ENCODE measurements at regions not wholly inside any gene's neighbourhood (a gene's known extent, or its start where the extent isn't known, plus 50 kb on each side); places are given as distances from the start of the nearest gene placed in this dataset.

- Mint-ChIP-seq H3K9me3 (peaks cover 0 to 4% (median 0%) of the 10 kb centered on the region in 11 donors), H3K27me3 (peaks cover 0 to 30% (median 14%) of the 10 kb centered on the region in 5 donors), H3K27ac (no peak overlapping the region), H3K4me3 (no peak overlapping the region), H3K4me1 (peaks cover 0 to 7% (median 0%) of the 10 kb centered on the region in 7 donors), H3K36me3 (no peaks in the 10 kb centered on the region)
- no peaks in the 10 kb centered on the region for H3K27me3 ChIP-seq (ENCODE audit: control insufficient read depth in 2 of 2, insufficient read depth in 2 of 2, low read length in 2 of 2)
- ChIA-PET CTCF (interaction anchor here (0.5 kb wide), 1 partner anchor 279 kb away, joined by 3 read pairs; no protein-coding TSS in a partner anchor), POLR2A (no interaction called here)
- no peak for DNase-seq
- intact Hi-C loops (cut with micrococcal nuclease) = no loop called here
- H3K36me3 ChIP-seq (ENCODE audit: control insufficient read depth in 2 of 3, insufficient read depth in 3 of 3, low read length in 3 of 3) = no peaks in the 10 kb centered on the region
- no peaks in the 10 kb centered on the region for H3K4me1 ChIP-seq (ENCODE audit: control insufficient read depth in 2 of 2, insufficient read depth in 2 of 2, low read length in 2 of 2)
- ATAC-seq = no peak
- H3K9me3 ChIP-seq (ENCODE audit: control insufficient read depth in 2 of 3, low read length in 3 of 3) = no peaks in the 10 kb centered on the region
- H3K27ac ChIP-seq (ENCODE audit: low read depth, low read length) = no peak overlapping the region
- H3K4me3 ChIP-seq (ENCODE audit: low read length) = no peak overlapping the region
Observed at GRCh38 chr20:50311308-50312001, 120.8 kb downstream of the CEBPB start.

DNA sequence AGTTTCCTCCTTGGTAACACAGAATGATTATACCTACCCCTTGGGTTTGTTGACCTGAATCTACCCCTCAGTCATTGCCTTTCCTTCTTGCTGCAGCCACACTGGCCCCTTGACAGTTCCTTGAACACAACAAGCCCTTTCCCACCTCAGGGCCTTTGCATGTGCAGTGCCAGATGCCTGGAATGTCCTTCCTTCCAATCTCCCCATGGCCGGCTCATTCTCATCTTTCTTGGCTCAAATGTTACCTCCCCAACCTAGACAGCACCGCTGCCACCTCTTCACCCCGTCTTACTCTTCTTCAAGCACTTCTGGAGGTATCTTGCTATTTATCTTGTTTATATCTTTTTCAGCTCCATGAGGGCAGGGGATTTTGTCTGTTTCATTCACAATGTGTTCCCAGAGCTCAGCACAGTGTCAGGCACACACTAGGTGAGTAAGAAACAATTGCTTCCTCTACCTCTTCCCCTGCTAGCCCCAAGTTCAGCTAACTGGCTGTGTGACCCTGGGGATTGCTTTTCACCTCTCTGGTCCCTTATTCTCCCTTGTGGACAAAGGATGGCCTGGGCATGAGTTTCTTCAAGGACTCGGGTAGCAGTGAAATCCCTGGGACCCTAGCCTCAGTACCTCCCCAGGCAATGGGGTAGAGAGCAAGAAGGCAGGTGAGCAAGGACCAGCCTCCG, 121.5 kb downstream of the CEBPB start:
- Histone ChIP-seq H3K27me3 (ENCODE audit: control insufficient read depth in 2 of 2, insufficient read depth in 2 of 2, low read length in 2 of 2) (no peaks in the 10 kb centered on the region), H3K27ac (ENCODE audit: low read depth, low read length) (no peak overlapping the region), H3K4me1 (ENCODE audit: control insufficient read depth in 2 of 2, insufficient read depth in 2 of 2, low read length in 2 of 2) (no peaks in the 10 kb centered on the region), H3K4me3 (ENCODE audit: low read length) (no peak overlapping the region), H3K9me3 (ENCODE audit: control insufficient read depth in 2 of 3, low read length in 3 of 3) (no peaks in the 10 kb centered on the region), H3K36me3 (ENCODE audit: control insufficient read depth in 2 of 3, insufficient read depth in 3 of 3, low read length in 3 of 3) (no peaks in the 10 kb centered on the region)
- intact Hi-C loops (cut with micrococcal nuclease) = no loop called here
- Mint-ChIP-seq H3K4me1 (peaks cover 0 to 7% (median 0%) of the 10 kb centered on the region in 7 donors), H3K27ac (no peak overlapping the region), H3K36me3 (no peaks in the 10 kb centered on the region), H3K27me3 (peaks cover 0 to 33% (median 17%) of the 10 kb centered on the region in 5 donors), H3K9me3 (peaks cover 0 to 4% (median 0%) of the 10 kb centered on the region in 11 donors), H3K4me3 (no peak overlapping the region)
- no peak for ATAC-seq
- POLR2A ChIA-PET = no interaction called here
- no peak for DNase-seq
- CTCF ChIA-PET = no interaction called here

GRCh38 chr20:50312682-50313521, 122.3 kb downstream of the CEBPB start:
- Histone ChIP-seq H3K9me3 (ENCODE audit: control insufficient read depth in 2 of 3, low read length in 3 of 3) (no peaks in the 10 kb centered on the region), H3K36me3 (ENCODE audit: control insufficient read depth in 2 of 3, insufficient read depth in 3 of 3, low read length in 3 of 3) (no peaks in the 10 kb centered on the region), H3K27ac (ENCODE audit: low read depth, low read length) (no peak overlapping the region), H3K4me3 (ENCODE audit: low read length) (no peak overlapping the region), H3K4me1 (ENCODE audit: control insufficient read depth in 2 of 2, insufficient read depth in 2 of 2, low read length in 2 of 2) (no peaks in the 10 kb centered on the region), H3K27me3 (ENCODE audit: control insufficient read depth in 2 of 2, insufficient read depth in 2 of 2, low read length in 2 of 2) (no peaks in the 10 kb centered on the region)
- intact Hi-C loops (cut with micrococcal nuclease) = no loop called here
- Mint-ChIP-seq H3K4me3 (no peak overlapping the region), H3K27ac (no peak overlapping the region), H3K4me1 (peaks cover 0 to 12% (median 0%) of the 10 kb centered on the region in 7 donors), H3K9me3 (peaks cover 0 to 4% (median 0%) of the 10 kb centered on the region in 11 donors), H3K27me3 (peaks cover 0 to 37% (median 17%) of the 10 kb centered on the region in 5 donors), H3K36me3 (no peaks in the 10 kb centered on the region)
- DNase-seq (no peak), ATAC-seq (no peak)
- ChIA-PET CTCF (no interaction called here), POLR2A (no interaction called here)

- H3K27me3 Mint-ChIP-seq = peaks cover 0 to 41% (median 17%) of the 10 kb centered on the region in 5 donors
- no peak for ATAC-seq
- no peak overlapping the region for H3K4me3 Mint-ChIP-seq
Observed at GRCh38 chr20:50313522-50313820, 122.8 kb downstream of the CEBPB start.

GRCh38 chr20:50313827-50314677, 123.4 kb downstream of the CEBPB start:
- CTCF ChIA-PET = interaction anchor here (0.5 kb wide), 1 partner anchor 259 kb away, joined by 3 read pairs; no protein-coding TSS in a partner anchor

More at GRCh38 chr20:50313522-50313820, 122.8 kb downstream of the CEBPB start:
- Histone ChIP-seq H3K4me1 (ENCODE audit: control insufficient read depth in 2 of 2, insufficient read depth in 2 of 2, low read length in 2 of 2) (no peaks in the 10 kb centered on the region), H3K4me3 (ENCODE audit: low read length) (no peak overlapping the region), H3K27ac (ENCODE audit: low read depth, low read length) (no peak overlapping the region), H3K36me3 (ENCODE audit: control insufficient read depth in 2 of 3, insufficient read depth in 3 of 3, low read length in 3 of 3) (no peaks in the 10 kb centered on the region), H3K9me3 (ENCODE audit: control insufficient read depth in 2 of 3, low read length in 3 of 3) (no peaks in the 10 kb centered on the region), H3K27me3 (ENCODE audit: control insufficient read depth in 2 of 2, insufficient read depth in 2 of 2, low read length in 2 of 2) (no peaks in the 10 kb centered on the region)
- intact Hi-C loops (cut with micrococcal nuclease) = no loop called here
- ChIA-PET POLR2A (no interaction called here), CTCF (no interaction called here)
- no peak overlapping the region for H3K27ac Mint-ChIP-seq
- no peak for DNase-seq
- no peaks in the 10 kb centered on the region for H3K36me3 Mint-ChIP-seq
- H3K9me3 Mint-ChIP-seq = peaks cover 0 to 4% (median 0%) of the 10 kb centered on the region in 11 donors
- peaks cover 0 to 10% (median 0%) of the 10 kb centered on the region in 7 donors for H3K4me1 Mint-ChIP-seq

DNA sequence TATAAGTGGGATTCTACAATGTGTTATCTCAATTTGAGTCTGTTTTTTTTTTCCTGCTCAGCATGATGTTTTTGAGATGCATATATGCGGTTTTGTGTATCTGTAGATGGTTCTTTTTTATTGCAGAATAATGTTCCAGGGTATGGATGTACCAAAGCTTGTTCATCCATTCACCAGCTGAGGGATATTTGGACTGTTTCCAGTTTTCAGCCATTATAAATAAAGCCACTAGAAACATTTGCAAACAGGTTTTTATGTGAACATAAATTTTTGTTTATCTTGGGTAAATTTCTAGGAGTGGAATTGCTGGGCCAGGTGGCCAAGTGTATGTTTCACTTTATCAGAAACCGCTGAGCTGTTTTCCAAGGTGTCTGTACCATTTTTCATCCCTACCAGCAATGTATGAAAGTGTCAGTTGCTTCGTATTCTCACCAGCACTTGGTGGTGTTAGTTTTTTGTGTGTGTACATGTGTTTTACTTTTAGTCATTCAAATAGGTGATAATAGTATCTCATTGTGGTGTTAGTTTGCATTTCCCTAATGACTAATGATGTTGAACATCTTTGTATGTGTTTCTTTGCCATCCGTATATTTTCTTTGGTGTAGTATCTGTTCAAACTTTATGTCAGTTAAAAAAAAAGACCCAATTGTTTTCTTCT, 124.2 kb downstream of the CEBPB start:
- no peak for DNase-seq
- H3K4me1 ChIP-seq (ENCODE audit: control insufficient read depth in 2 of 2, insufficient read depth in 2 of 2, low read length in 2 of 2) = no peaks in the 10 kb centered on the region
- H3K27ac ChIP-seq (ENCODE audit: low read depth, low read length) = no peak overlapping the region
- POLR2A ChIA-PET = no interaction called here
- Mint-ChIP-seq H3K27ac (no peak overlapping the region), H3K4me1 (peaks cover 0 to 10% (median 0%) of the 10 kb centered on the region in 7 donors), H3K36me3 (no peaks in the 10 kb centered on the region), H3K27me3 (peaks cover 0 to 44% (median 16%) of the 10 kb centered on the region in 5 donors), H3K4me3 (no peak overlapping the region), H3K9me3 (peaks cover 0 to 4% (median 0%) of the 10 kb centered on the region in 11 donors)
- ATAC-seq = no peak
- intact Hi-C loops (cut with micrococcal nuclease) = no loop called here
- H3K9me3 ChIP-seq (ENCODE audit: control insufficient read depth in 2 of 3, low read length in 3 of 3) = no peaks in the 10 kb centered on the region
- H3K36me3 ChIP-seq (ENCODE audit: control insufficient read depth in 2 of 3, insufficient read depth in 3 of 3, low read length in 3 of 3) = no peaks in the 10 kb centered on the region
- CTCF ChIA-PET = interaction anchor here (0.5 kb wide), 1 partner anchor 258 kb away, joined by 3 read pairs; no protein-coding TSS in a partner anchor
- no peaks in the 10 kb centered on the region for H3K27me3 ChIP-seq (ENCODE audit: control insufficient read depth in 2 of 2, insufficient read depth in 2 of 2, low read length in 2 of 2)
- H3K4me3 ChIP-seq (ENCODE audit: low read length) = no peak overlapping the region

More at GRCh38 chr20:50313827-50314677, 123.4 kb downstream of the CEBPB start:
- Histone ChIP-seq H3K36me3 (ENCODE audit: control insufficient read depth in 2 of 3, insufficient read depth in 3 of 3, low read length in 3 of 3) (no peaks in the 10 kb centered on the region), H3K27ac (ENCODE audit: low read depth, low read length) (no peak overlapping the region), H3K9me3 (ENCODE audit: control insufficient read depth in 2 of 3, low read length in 3 of 3) (no peaks in the 10 kb centered on the region), H3K4me3 (ENCODE audit: low read length) (no peak overlapping the region), H3K27me3 (ENCODE audit: control insufficient read depth in 2 of 2, insufficient read depth in 2 of 2, low read length in 2 of 2) (no peaks in the 10 kb centered on the region), H3K4me1 (ENCODE audit: control insufficient read depth in 2 of 2, insufficient read depth in 2 of 2, low read length in 2 of 2) (no peaks in the 10 kb centered on the region)
- DNase-seq = no peak
- H3K27me3 Mint-ChIP-seq = peaks cover 0 to 44% (median 17%) of the 10 kb centered on the region in 5 donors
- ATAC-seq = no peak
- peaks cover 0 to 4% (median 0%) of the 10 kb centered on the region in 11 donors for H3K9me3 Mint-ChIP-seq
- H3K4me3 Mint-ChIP-seq = no peak overlapping the region
- intact Hi-C loops (cut with micrococcal nuclease) = no loop called here
- H3K27ac Mint-ChIP-seq = no peak overlapping the region
- no peaks in the 10 kb centered on the region for H3K36me3 Mint-ChIP-seq
- POLR2A ChIA-PET = no interaction called here
- peaks cover 0 to 12% (median 0%) of the 10 kb centered on the region in 7 donors for H3K4me1 Mint-ChIP-seq
